ENCODE measurements at regions not wholly inside any gene's neighbourhood (a gene's known extent, or its start where the extent isn't known, plus 50 kb on each side); places are given as distances from the start of the nearest gene placed in this dataset.

GRCh38 chr20:58135441-58136148 is 92.9 kb downstream of the ANKRD60 start:
- no peaks in the 10 kb centered on the region for H3K79me2 ChIP-seq (ENCODE audit: low read length)
- no peak overlapping the region for H3K9ac ChIP-seq (ENCODE audit: low read length)
- H3K4me1 ChIP-seq (ENCODE audit: insufficient read depth, low read length), result peaks cover 43% of the 10 kb centered on the region
- BruUV-seq (replicated peaks), result no TSS peak
- no peaks in the 10 kb centered on the region for H3F3A ChIP-seq (ENCODE audit: low read length, unreplicated experiment)
- no peaks in the 10 kb centered on the region for H3K36me3 ChIP-seq (ENCODE audit: low read depth, low read length)
- no peaks in the 10 kb centered on the region for H3K9me3 ChIP-seq (ENCODE audit: low read length)
- peak overlapping the region; percentile 64 for H3K4me2 ChIP-seq (ENCODE audit: low read length)
- no peaks in the 10 kb centered on the region for H3K27me3 ChIP-seq (ENCODE audit: low read length)
- intact Hi-C loops (cut with micrococcal nuclease), result no loop called here
- peak overlapping the region; percentile 29 for H2AFZ ChIP-seq (ENCODE audit: low read length)
- peak; percentile 87 for DNase-seq
- ATAC-seq, result 0 out of 2 replicates have a peak, but pooled peaks have one; percentile 18
- ChIA-PET POLR2A (ENCODE audit: unreplicated experiment) (no interaction called here), CTCF (no interaction called here)
- H3K4me3 ChIP-seq (ENCODE audit: low read length), result 0 out of 2 replicates have a peak overlapping the region, but pooled peaks have one; percentile 4
- H3K9me2 ChIP-seq (replicated peaks; ENCODE audit: low read length), result no peaks in the 10 kb centered on the region
- H4K20me1 ChIP-seq (ENCODE audit: low read length), result no peaks in the 10 kb centered on the region
- TF ChIP-seq EZH2phosphoT487 (IDR thresholded peaks at IDR 0.05; ENCODE audit: borderline replicate concordance, low read length), result no peak
- TF ChIP-seq EZH2 (IDR thresholded peaks at IDR 0.05; ENCODE audit: low read length, unreplicated experiment), result no peak
- no peak for TF ChIP-seq CTCF (conservative IDR thresholded peaks at IDR 0.05; ENCODE audit: low read depth, low read length)
- H3K27ac ChIP-seq (ENCODE audit: low read length), result no peak overlapping the region

- ATAC-seq, result no peak
- peak overlapping the region; percentile 72 for H3K4me2 ChIP-seq (ENCODE audit: low read length)
- H3K79me2 ChIP-seq (ENCODE audit: low read length), result no peaks in the 10 kb centered on the region
- ChIA-PET CTCF (no interaction called here), POLR2A (ENCODE audit: unreplicated experiment) (no interaction called here)
- no peak overlapping the region for H3K27ac ChIP-seq (ENCODE audit: low read length)
- no peak for TF ChIP-seq EZH2 (IDR thresholded peaks at IDR 0.05; ENCODE audit: low read length, unreplicated experiment)
- TF ChIP-seq EZH2phosphoT487 (IDR thresholded peaks at IDR 0.05; ENCODE audit: borderline replicate concordance, low read length), result no peak
- 0 out of 2 replicates have a peak, but pooled peaks have one; percentile 10 for TF ChIP-seq CTCF (conservative IDR thresholded peaks at IDR 0.05; ENCODE audit: low read depth, low read length)
- H3F3A ChIP-seq (ENCODE audit: low read length, unreplicated experiment), result no peaks in the 10 kb centered on the region
- peak; percentile 66 for DNase-seq
- no peaks in the 10 kb centered on the region for H3K27me3 ChIP-seq (ENCODE audit: low read length)
- H3K36me3 ChIP-seq (ENCODE audit: low read depth, low read length), result no peaks in the 10 kb centered on the region
- H3K4me3 ChIP-seq (ENCODE audit: low read length), result no peak overlapping the region
- H2AFZ ChIP-seq (ENCODE audit: low read length), result no peak overlapping the region
- no peaks in the 10 kb centered on the region for H3K9me2 ChIP-seq (replicated peaks; ENCODE audit: low read length)
- H3K9ac ChIP-seq (ENCODE audit: low read length), result no peak overlapping the region
- peaks cover 55% of the 10 kb centered on the region for H3K4me1 ChIP-seq (ENCODE audit: insufficient read depth, low read length)
- H3K9me3 ChIP-seq (ENCODE audit: low read length), result no peaks in the 10 kb centered on the region
- BruUV-seq (replicated peaks), result no TSS peak
- intact Hi-C loops (cut with micrococcal nuclease), result loop anchor here (5.0 kb wide), 2 partner anchors 44 to 116 kb away; no protein-coding TSS in a partner anchor
- no peaks in the 10 kb centered on the region for H4K20me1 ChIP-seq (ENCODE audit: low read length)
Observed at GRCh38 chr20:58133020-58133808, 95.2 kb downstream of the ANKRD60 start.
